ENCODE measurements at regions not wholly inside any gene's neighbourhood (a gene's known extent, or its start where the extent isn't known, plus 50 kb on each side); places are given as distances from the start of the nearest gene placed in this dataset.

DNA sequence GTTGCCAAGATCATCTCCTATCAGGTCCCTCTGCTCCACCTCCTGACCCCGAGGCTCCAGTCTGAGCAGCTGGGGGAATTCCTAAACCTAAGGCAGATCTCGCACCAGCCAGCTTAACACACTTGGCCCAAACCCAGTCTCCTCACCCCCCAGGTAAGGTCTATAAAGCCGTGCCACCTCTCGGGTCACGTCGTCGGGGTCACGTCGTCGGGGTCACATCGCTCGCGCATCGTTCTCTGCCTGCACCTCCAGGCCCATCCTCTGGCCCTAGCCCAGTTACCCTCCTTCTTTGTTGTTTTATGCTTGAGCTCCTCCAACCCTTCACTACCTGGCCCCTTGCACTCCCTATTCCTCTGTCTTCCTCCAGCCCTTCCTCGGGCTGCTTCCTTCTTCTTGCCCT lies 77.2 kb downstream of the CTSL start:
- no peak for DNase-seq (ENCODE audit: low read depth in 2 of 2)
- TF ChIP-seq, protein P1, sequence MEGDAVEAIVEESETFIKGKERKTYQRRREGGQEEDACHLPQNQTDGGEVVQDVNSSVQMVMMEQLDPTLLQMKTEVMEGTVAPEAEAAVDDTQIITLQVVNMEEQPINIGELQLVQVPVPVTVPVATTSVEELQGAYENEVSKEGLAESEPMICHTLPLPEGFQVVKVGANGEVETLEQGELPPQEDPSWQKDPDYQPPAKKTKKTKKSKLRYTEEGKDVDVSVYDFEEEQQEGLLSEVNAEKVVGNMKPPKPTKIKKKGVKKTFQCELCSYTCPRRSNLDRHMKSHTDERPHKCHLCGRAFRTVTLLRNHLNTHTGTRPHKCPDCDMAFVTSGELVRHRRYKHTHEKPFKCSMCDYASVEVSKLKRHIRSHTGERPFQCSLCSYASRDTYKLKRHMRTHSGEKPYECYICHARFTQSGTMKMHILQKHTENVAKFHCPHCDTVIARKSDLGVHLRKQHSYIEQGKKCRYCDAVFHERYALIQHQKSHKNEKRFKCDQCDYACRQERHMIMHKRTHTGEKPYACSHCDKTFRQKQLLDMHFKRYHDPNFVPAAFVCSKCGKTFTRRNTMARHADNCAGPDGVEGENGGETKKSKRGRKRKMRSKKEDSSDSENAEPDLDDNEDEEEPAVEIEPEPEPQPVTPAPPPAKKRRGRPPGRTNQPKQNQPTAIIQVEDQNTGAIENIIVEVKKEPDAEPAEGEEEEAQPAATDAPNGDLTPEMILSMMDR (IDR thresholded peaks at IDR 0.05; ENCODE audit: low read depth, low read length) = no peak

DNA sequence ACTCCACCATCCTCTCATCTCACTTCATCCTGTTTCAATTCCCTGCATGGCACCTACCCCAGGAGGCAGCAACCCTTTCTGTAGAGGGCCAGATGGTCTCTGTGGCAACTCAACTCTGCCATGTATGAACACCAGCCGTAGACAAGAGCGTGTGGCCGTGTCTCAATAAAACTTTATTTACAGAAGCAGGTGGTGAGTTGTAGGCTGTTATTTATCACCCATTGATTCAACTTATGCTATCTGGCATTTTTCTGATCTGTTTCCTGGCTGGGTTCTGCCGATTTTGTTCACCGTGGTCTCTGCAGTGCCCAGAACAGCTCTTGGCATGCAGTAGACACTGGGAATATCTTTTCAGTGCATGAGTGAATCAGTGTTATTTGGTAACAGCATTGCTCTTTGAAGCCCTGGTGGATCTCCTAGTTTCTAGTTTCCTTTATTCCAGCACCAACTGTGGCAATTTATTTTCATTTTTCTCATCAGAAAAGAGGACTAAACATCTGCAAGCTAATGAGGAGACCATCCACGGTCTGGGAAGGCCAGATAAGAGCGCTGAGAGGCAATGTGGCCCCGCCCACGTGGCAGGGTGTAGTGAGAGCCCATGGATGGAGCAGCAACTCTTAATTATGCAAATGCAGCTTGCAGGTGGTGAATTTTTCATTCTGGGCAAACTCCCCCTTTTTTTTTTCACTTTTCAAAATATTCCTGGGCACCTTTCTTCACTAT lies 77.9 kb downstream of the CTSL start:
- TF ChIP-seq, protein P1 (IDR thresholded peaks at IDR 0.05; ENCODE audit: low read depth, low read length) = no peak
- DNase-seq (ENCODE audit: low read depth in 2 of 2) = no peak
- H3K4me3 ChIP-seq (replicated peaks in 1 of 2; ENCODE audit: low read depth in 2 of 2, low read length in 2 of 2) = no peak overlapping the region

More for the DNA sequence above, 77.2 kb downstream of the CTSL start:
- no peak overlapping the region for H3K4me3 ChIP-seq (replicated peaks in 1 of 2; ENCODE audit: low read depth in 2 of 2, low read length in 2 of 2)

DNA sequence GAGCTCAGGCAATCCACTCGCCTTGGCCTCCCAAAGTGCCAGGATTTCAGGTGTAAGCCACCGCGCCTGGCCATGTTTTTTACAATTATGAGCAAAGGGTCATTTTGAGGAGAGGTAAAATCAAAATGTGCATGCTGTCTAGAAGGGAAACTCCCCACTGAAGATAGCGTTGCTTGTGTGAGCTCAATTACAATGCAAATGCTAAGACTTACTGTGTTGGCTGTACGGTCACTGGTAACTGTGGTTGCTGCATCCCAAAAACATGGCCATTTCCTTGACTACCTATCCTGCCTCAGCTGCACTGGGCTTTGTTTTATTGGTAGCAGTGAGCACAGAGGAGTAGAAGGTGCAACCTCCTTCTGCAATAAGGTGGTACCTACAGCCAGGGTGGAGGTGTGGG lies 77.4 kb upstream of the SPATA31E1 start:
- DNase-seq (ENCODE audit: low read depth in 2 of 2) = no peak
- no peak overlapping the region for H3K4me3 ChIP-seq (replicated peaks in 1 of 2; ENCODE audit: low read depth in 2 of 2, low read length in 2 of 2)
- TF ChIP-seq, protein P1 (IDR thresholded peaks at IDR 0.05; ENCODE audit: low read depth, low read length) = no peak

DNA sequence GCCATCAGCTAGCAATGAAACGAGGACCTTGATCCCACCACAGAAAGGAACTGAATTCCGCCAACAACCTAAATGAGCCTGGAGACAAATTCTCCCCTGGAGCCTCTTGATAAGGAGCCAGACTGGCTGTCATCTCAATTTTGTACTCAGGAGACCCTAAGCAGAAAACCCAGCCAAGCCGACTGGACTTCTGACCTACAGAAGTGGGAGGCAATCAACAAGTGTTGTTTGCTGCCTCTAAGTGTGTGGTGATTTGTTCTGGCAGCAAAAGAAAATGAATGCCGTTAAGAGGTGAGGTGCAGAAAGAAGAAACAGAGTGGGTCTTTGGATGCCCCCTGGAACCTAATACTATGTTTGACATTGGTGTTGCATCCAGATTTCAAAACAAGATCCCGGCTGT lies 72.7 kb upstream of the SPATA31E1 start:
- H3K4me3 ChIP-seq (replicated peaks in 1 of 2; ENCODE audit: low read depth in 2 of 2, low read length in 2 of 2) = no peak overlapping the region
- TF ChIP-seq, protein P1 (IDR thresholded peaks at IDR 0.05; ENCODE audit: low read depth, low read length) = no peak
- DNase-seq (ENCODE audit: low read depth in 2 of 2) = no peak

DNA sequence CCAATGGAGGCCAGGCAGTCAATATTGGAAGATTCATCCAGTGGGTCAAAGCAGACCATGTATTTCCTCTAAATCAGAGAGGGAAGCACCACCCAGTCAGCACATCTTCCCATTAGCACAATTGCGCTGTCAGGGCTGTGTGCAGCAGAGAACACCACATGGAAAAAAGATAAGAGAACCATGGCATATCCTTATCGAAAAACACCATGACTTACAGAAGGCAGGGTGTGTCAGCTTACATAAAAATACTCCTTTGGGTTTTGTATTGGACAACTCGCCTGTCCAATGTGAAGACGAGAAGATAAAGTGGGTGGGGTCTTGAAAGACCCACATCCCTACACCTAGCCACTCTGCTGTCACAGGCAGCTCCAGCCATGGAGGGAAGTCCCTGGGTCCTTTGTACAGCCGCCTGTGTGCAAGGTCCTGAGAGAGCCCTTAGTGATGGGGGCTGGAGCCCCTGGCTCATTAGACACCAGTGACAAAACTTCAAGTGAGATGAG lies 71.9 kb upstream of the SPATA31E1 start:
- no peak for DNase-seq (ENCODE audit: low read depth in 2 of 2)
- TF ChIP-seq, protein P1 (IDR thresholded peaks at IDR 0.05; ENCODE audit: low read depth, low read length) = no peak
- no peak overlapping the region for H3K4me3 ChIP-seq (replicated peaks in 1 of 2; ENCODE audit: low read depth in 2 of 2, low read length in 2 of 2)

DNA sequence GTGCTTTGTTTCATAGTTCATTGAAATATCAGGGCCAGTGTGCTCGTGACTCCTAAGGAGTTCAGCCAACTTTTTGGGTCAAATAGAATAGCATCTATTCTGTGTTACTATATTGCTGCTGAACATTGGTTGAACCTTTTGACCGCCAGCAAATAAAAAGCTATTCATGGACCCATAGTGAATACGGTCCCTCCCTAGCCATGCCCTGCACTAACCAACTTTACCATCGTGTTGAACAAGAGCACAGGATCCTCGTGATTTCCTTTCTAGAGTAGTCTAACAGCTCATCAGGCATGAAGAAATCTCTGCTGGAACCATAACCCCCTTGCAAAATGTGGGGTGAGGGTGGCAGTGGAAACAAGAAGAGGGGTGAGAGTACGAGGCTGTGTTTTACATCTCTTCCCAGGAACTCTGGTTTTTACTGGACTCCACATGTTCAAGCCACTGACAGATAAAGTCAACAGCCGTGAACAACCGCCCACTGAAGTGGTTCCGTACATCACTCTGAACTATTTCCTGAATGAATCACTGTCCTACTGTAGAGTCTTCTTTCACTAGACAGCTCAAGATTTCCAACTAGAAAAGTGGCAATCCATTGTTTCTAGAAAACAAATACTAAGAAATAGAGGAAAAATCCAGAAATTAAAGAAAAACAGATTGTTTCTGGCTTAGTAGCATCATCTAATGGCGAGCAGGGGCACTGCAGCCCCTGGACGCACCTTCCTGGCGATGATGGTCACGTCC lies 70.1 kb upstream of the SPATA31E1 start:
- TF ChIP-seq, protein P1 (IDR thresholded peaks at IDR 0.05; ENCODE audit: low read depth, low read length) = peak; percentile 100
- DNase-seq (ENCODE audit: low read depth in 2 of 2) = peak; percentile 74 to 77
- no peak overlapping the region for H3K4me3 ChIP-seq (replicated peaks in 1 of 2; ENCODE audit: low read depth in 2 of 2, low read length in 2 of 2)

All from cardiac fibroblast (primary cell).